ENCODE measurements at regions not wholly inside any gene's neighbourhood (a gene's known extent, or its start where the extent isn't known, plus 50 kb on each side); places are given as distances from the start of the nearest gene placed in this dataset.

DNA sequence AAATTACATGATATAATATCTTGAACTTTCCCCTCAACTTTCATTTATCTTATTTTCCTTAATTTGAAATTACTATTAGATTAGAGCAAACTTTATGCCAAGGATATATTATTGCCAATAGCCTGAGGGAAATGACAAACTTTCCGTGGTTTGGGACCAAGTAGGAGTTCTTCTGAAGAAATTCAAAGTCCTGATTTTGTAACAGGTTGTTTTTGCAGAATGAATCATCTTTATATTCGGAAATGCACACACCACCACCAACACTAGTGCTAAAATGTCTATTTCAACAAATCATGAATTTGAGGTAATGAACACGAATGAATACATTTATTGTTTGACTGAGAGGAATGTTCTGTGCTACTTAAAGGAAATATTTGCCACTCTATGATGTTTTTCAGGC lies 226.7 kb downstream of the GRIA2 start:
- Mint-ChIP-seq H3K4me1 (ENCODE audit: low read depth, unreplicated experiment) (no peaks in the 10 kb centered on the region), H3K27ac (ENCODE audit: unreplicated experiment) (no peak overlapping the region), H3K9me3 (ENCODE audit: unreplicated experiment) (no peaks in the 10 kb centered on the region), H3K27me3 (ENCODE audit: unreplicated experiment) (no peaks in the 10 kb centered on the region), H3K36me3 (ENCODE audit: unreplicated experiment) (no peaks in the 10 kb centered on the region), H3K4me3 (ENCODE audit: unreplicated experiment) (no peak overlapping the region)
- DNase-seq, result no peak
- TF ChIP-seq, protein P1, sequence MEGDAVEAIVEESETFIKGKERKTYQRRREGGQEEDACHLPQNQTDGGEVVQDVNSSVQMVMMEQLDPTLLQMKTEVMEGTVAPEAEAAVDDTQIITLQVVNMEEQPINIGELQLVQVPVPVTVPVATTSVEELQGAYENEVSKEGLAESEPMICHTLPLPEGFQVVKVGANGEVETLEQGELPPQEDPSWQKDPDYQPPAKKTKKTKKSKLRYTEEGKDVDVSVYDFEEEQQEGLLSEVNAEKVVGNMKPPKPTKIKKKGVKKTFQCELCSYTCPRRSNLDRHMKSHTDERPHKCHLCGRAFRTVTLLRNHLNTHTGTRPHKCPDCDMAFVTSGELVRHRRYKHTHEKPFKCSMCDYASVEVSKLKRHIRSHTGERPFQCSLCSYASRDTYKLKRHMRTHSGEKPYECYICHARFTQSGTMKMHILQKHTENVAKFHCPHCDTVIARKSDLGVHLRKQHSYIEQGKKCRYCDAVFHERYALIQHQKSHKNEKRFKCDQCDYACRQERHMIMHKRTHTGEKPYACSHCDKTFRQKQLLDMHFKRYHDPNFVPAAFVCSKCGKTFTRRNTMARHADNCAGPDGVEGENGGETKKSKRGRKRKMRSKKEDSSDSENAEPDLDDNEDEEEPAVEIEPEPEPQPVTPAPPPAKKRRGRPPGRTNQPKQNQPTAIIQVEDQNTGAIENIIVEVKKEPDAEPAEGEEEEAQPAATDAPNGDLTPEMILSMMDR (IDR thresholded peaks at IDR 0.05; ENCODE audit: partially characterized antibody, unreplicated experiment), result no peak

DNA sequence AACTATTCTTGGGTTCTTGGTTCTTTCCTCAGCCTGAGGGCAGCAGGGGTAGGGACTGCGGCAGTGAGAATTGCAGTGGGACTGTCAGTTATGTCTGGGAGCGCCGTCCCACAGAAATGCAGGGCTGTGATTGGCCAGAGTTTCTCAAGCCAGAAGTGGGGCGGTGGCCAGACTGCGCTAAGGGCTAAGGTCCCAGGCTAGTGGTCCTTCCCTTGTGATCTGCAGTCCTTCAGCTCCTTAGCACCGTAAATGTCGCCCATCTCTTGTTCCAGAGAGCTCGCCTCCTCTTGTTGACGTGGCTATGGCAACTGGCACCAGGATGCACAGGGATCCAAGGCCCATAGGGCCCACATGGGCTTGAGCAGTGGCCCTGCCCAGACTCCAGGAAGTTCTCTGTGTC lies 223.5 kb downstream of the GRIA2 start:
- no peak for DNase-seq
- H3K9me3 Mint-ChIP-seq (ENCODE audit: unreplicated experiment), result no peaks in the 10 kb centered on the region
- no peaks in the 10 kb centered on the region for H3K27me3 Mint-ChIP-seq (ENCODE audit: unreplicated experiment)
- TF ChIP-seq, protein P1 (IDR thresholded peaks at IDR 0.05; ENCODE audit: partially characterized antibody, unreplicated experiment), result no peak
- no peaks in the 10 kb centered on the region for H3K36me3 Mint-ChIP-seq (ENCODE audit: unreplicated experiment)
- no peaks in the 10 kb centered on the region for H3K4me1 Mint-ChIP-seq (ENCODE audit: low read depth, unreplicated experiment)
- H3K27ac Mint-ChIP-seq (ENCODE audit: unreplicated experiment), result no peak overlapping the region
- H3K4me3 Mint-ChIP-seq (ENCODE audit: unreplicated experiment), result no peak overlapping the region

DNA sequence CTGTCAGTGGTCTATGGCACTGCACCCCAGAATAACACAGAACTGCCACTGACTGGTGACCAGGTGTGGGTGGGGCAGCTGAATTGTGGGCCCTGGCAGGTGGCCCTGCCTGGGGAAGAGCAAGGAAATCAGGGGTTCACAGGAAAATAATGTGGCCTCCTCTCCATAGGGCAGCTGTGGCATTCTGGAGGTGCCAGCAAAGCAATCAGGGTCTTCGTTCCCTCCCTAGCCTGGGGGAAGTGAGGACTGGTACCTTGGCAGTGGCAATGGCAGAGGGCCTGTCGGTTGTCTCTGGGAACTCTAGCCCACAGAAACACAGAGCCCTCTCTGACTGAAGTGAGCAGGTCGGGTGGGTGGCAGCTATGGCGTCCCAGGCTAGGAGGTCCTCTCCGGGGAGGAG lies 223.0 kb downstream of the GRIA2 start:
- H3K9me3 Mint-ChIP-seq (ENCODE audit: unreplicated experiment), result no peaks in the 10 kb centered on the region
- no peak overlapping the region for H3K27ac Mint-ChIP-seq (ENCODE audit: unreplicated experiment)
- H3K27me3 Mint-ChIP-seq (ENCODE audit: unreplicated experiment), result no peaks in the 10 kb centered on the region
- no peak overlapping the region for H3K4me3 Mint-ChIP-seq (ENCODE audit: unreplicated experiment)
- TF ChIP-seq, protein P1 (IDR thresholded peaks at IDR 0.05; ENCODE audit: partially characterized antibody, unreplicated experiment), result no peak
- H3K4me1 Mint-ChIP-seq (ENCODE audit: low read depth, unreplicated experiment), result no peaks in the 10 kb centered on the region
- no peak for DNase-seq
- no peaks in the 10 kb centered on the region for H3K36me3 Mint-ChIP-seq (ENCODE audit: unreplicated experiment)

DNA sequence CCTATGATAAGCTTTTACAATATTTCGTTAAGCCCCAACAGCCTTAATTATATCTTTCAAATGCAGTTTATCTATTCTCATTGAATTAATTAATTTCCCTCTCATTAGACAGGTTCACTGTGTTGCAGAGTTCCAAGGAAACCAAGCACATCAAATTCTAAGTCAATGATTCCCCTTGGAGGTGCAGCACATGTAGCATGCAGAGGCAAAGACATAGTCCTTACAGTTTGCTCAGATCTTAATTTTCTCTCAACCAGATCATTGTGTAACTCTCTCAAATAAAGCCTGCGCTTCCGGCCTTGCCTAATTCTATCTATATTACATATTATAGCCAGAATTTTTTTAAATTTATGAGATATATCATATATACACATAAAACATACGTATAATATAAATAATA lies 205.4 kb downstream of the GRIA2 start:
- DNase-seq, result no peak
- Mint-ChIP-seq H3K27me3 (ENCODE audit: unreplicated experiment) (no peaks in the 10 kb centered on the region), H3K36me3 (ENCODE audit: unreplicated experiment) (no peaks in the 10 kb centered on the region), H3K4me3 (ENCODE audit: unreplicated experiment) (no peak overlapping the region), H3K9me3 (ENCODE audit: unreplicated experiment) (no peaks in the 10 kb centered on the region), H3K4me1 (ENCODE audit: low read depth, unreplicated experiment) (no peaks in the 10 kb centered on the region), H3K27ac (ENCODE audit: unreplicated experiment) (no peak overlapping the region)
- TF ChIP-seq, protein P1 (IDR thresholded peaks at IDR 0.05; ENCODE audit: partially characterized antibody, unreplicated experiment), result no peak

DNA sequence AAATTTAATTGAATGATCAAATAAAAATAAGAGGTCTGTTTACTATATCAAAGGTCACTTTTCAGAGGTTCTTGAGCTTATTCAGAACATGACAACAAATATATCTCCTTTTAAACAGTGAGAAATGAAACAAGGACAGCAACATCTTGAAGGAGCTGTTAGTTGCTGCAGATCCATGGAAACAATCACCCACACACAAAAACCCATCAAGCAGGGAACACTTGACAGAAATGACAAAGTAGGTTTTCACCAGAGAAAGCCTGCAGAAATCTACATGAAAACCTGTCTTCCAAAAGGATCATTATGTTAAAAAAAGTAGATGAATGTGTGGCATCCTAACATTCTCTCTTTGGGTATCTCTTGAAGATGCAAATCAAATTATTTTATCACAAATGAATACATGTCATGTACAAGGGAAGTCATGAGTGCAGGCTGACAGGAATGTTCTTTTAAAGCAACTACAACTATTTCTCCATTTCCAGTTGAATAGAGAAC lies 203.0 kb downstream of the GRIA2 start:
- H3K4me1 Mint-ChIP-seq (ENCODE audit: low read depth, unreplicated experiment), result no peaks in the 10 kb centered on the region
- no peaks in the 10 kb centered on the region for H3K36me3 Mint-ChIP-seq (ENCODE audit: unreplicated experiment)
- no peak overlapping the region for H3K27ac Mint-ChIP-seq (ENCODE audit: unreplicated experiment)
- no peaks in the 10 kb centered on the region for H3K27me3 Mint-ChIP-seq (ENCODE audit: unreplicated experiment)
- TF ChIP-seq, protein P1 (IDR thresholded peaks at IDR 0.05; ENCODE audit: partially characterized antibody, unreplicated experiment), result no peak
- no peak overlapping the region for H3K4me3 Mint-ChIP-seq (ENCODE audit: unreplicated experiment)
- no peak for DNase-seq
- H3K9me3 Mint-ChIP-seq (ENCODE audit: unreplicated experiment), result no peaks in the 10 kb centered on the region

Measured in glutamatergic neuron (in vitro differentiated cells).